SW 1271 (cell line): ENCODE measurements at regions not wholly inside any gene's neighbourhood (a gene's known extent, or its start where the extent isn't known, plus 50 kb on each side); places are given as distances from the start of the nearest gene placed in this dataset.
"Not testable (repeated sequence)": the region's sequence is repeated elsewhere in the genome, so short reads cannot be mapped to it uniquely, and the experiment has no call there.

Experiments
- DNase-seq, 2 experiments: peaks; one replicate each; lab custom pipeline; 2025; lab: John Stamatoyannopoulos, UW

- DNase-seq = no peak
These were observed 508.6 kb downstream of the ADCYAP1 start for GRCh38 chr18:1413323-1413675.

- DNase-seq = no peak
These were observed 511.4 kb downstream of the ADCYAP1 start for GRCh38 chr18:1416074-1416473.

GRCh38 chr18:1421502-1421901 is 516.8 kb downstream of the ADCYAP1 start:
- no peak for DNase-seq

GRCh38 chr18:1422634-1423033 is 518.0 kb downstream of the ADCYAP1 start:
- DNase-seq = no peak

GRCh38 chr18:1425679-1426078 is 521.0 kb downstream of the ADCYAP1 start:
- DNase-seq = no peak

GRCh38 chr18:1435487-1435886 is 530.8 kb downstream of the ADCYAP1 start:
- DNase-seq = no peak

- DNase-seq = no peak
These were observed 531.5 kb downstream of the ADCYAP1 start for GRCh38 chr18:1436199-1436598.

- DNase-seq = no peak
These were observed 533.8 kb downstream of the ADCYAP1 start for GRCh38 chr18:1438458-1438910.

- no peak for DNase-seq
These were observed 534.3 kb downstream of the ADCYAP1 start for GRCh38 chr18:1438967-1439366.

- not testable (repeated sequence) for DNase-seq
These were observed 539.4 kb downstream of the ADCYAP1 start for GRCh38 chr18:1444062-1444461.

GRCh38 chr18:1446765-1447164 is 542.1 kb downstream of the ADCYAP1 start:
- no peak for DNase-seq

GRCh38 chr18:1452821-1453220 is 548.1 kb downstream of the ADCYAP1 start:
- DNase-seq = no peak

GRCh38 chr18:1455605-1456004 is 550.9 kb downstream of the ADCYAP1 start:
- DNase-seq = no peak

- no peak for DNase-seq
These were observed 553.9 kb downstream of the ADCYAP1 start for GRCh38 chr18:1458547-1458946.

GRCh38 chr18:1463981-1464380 is 559.3 kb downstream of the ADCYAP1 start:
- no peak for DNase-seq

- no peak for DNase-seq
These were observed 560.0 kb downstream of the ADCYAP1 start for GRCh38 chr18:1464444-1465217.

- DNase-seq = no peak
These were observed 561.4 kb downstream of the ADCYAP1 start for GRCh38 chr18:1466035-1466434.

GRCh38 chr18:1467461-1467964 is 562.8 kb downstream of the ADCYAP1 start:
- no peak for DNase-seq

- no peak for DNase-seq
These were observed 563.9 kb downstream of the ADCYAP1 start for GRCh38 chr18:1468550-1468949.

- no peak for DNase-seq
These were observed 571.2 kb downstream of the ADCYAP1 start for GRCh38 chr18:1475867-1476266.

GRCh38 chr18:1480309-1480708 is 575.6 kb downstream of the ADCYAP1 start:
- no peak for DNase-seq

GRCh38 chr18:1481577-1481976 is 576.9 kb downstream of the ADCYAP1 start:
- no peak for DNase-seq

GRCh38 chr18:1483385-1483784 is 578.7 kb downstream of the ADCYAP1 start:
- DNase-seq = no peak

- no peak for DNase-seq
These were observed 582.8 kb downstream of the ADCYAP1 start for GRCh38 chr18:1487457-1487856.
